Activated CD8-positive, alpha-beta memory T cell treated with anti-CD3 and anti-CD28 coated beads for 1 hour (primary cell): ENCODE measurements at regions not wholly inside any gene's neighbourhood (a gene's known extent, or its start where the extent isn't known, plus 50 kb on each side); places are given as distances from the start of the nearest gene placed in this dataset.

ENCODE experiments used
- DNase-seq, 2 donors: peaks; one replicate each; pipeline ENCODE4 v3.0.0-alpha.2; 2020; ENCODE audit warnings: low read depth in 1 of 2; ENCODE audit errors: extremely low read depth in 1 of 2

GRCh38 chr12:4137015-4137414 is 136.5 kb upstream of the CCND2 start:
- no peak for DNase-seq

- DNase-seq = no peak
Measured at GRCh38 chr12:4135919-4136605, 137.5 kb upstream of the CCND2 start.

- DNase-seq = no peak
Measured at GRCh38 chr12:4134448-4135263, 138.9 kb upstream of the CCND2 start.

GRCh38 chr12:4133636-4134447 is 139.7 kb upstream of the CCND2 start:
- no peak for DNase-seq

DNA sequence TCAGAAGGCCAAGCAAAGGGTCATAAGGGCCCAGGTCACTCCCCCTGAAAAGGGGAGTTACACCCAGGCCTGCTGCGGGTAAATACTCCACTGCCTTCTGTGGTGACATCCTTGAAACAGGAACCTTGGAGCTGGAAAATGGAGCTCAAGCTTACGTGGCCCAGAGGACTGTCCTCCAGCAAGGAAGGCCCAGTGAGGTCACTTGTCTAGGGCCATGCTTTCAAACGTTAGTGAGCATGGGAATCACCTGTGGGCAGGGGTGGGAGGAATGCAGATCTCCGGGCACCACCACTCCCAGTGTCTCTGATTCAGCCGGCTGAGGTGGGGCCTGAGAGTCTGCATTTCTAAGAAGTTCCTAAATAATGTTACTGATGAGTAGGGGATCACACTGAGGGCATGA is 140.5 kb upstream of the CCND2 start:
- no peak for DNase-seq

GRCh38 chr12:4121506-4122020 is 152.0 kb upstream of the CCND2 start:
- no peak for DNase-seq

DNA sequence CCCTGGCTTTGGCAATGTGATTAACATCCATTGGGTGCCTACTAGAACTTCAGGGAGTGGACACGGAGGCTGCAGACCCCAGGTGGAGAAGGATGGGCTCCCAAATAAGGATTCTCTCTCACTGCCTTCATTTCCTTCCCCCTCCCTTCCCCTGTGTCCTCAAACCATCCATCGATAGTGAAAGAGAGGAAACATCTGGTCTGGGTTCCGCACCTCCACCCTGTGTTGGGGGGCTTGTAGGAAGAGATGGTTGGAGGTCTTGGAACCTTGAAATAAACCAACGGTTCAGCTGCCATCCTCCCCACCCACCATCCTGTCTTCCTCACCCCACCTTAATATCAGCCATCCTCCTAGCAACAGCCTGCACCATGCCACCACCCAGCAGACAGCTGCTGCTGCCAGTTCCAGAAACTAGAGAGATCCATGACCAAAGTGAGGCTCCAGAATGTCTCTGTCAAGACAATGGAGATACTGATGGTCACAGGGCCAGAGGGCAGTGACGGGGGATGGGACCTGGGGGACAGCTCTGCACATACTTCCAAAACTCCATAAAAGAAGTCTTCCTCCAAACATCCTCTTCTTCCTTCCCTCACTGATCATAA is 153.1 kb upstream of the CCND2 start:
- no peak for DNase-seq

DNA sequence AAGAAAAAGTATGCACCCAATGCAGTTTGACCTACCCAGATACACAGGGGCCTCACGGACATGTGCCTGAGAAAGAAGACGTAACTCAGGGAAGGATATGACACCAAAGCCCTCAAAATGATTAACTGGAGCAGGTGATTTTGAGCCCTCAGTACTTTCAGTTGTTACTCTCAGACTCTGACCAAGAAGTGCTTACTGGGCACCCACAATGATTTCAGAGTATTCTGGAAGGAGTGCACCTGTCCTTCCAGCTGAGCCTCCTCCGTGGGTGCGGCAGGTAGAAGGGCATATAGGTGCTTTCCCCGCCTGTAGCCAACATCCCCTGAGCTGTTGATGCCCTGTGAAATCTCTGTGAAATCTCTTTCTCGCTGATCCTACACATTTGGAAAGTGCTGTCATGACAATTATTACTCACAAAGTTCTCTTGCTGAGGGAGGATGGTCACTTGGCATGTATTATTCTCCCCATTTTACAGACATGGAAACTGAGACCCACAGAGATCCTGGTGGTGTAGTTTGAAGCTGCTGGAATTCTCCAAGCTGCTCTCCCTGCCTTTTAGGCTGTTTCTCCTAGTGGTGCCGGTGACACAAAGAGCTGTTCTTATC is 154.3 kb upstream of the CCND2 start:
- DNase-seq = no peak

- no peak for DNase-seq
Measured at GRCh38 chr12:4118601-4119156, 154.9 kb upstream of the CCND2 start.

- no peak for DNase-seq
Measured at GRCh38 chr12:4118017-4118510, 155.5 kb upstream of the CCND2 start.

DNA sequence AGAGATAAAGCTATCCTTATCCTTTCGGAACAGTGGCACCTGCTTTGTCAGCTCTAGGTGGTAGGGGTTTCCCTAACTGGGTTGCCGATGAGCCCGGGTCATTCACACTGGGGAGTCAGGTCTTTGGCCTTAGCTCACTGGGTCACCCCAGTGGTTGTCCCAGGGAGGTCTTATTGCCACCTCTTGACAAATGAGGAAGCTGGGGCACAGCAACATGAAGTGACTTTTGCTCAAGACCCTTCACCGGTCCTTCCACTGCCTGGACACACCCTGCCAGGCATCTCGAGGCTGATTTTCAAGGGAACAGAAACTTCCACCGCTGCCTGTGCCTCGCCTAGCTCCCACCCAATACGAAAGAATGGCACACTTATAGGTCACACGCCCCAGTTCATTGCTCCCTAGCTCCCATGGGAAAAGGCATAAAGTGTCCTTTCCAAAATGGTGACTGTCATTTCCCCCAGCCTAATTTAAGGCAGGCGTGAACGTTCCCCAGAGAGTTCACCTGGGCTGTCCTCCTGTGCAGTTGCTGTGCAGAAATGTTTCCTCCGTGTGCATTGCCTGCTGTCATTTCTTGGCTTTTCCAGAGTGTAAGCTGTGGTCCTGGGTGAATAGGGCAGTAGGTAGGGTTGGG is 156.1 kb upstream of the CCND2 start:
- no peak for DNase-seq

- DNase-seq = no peak
Measured at GRCh38 chr12:4116251-4117111, 157.1 kb upstream of the CCND2 start.

DNA sequence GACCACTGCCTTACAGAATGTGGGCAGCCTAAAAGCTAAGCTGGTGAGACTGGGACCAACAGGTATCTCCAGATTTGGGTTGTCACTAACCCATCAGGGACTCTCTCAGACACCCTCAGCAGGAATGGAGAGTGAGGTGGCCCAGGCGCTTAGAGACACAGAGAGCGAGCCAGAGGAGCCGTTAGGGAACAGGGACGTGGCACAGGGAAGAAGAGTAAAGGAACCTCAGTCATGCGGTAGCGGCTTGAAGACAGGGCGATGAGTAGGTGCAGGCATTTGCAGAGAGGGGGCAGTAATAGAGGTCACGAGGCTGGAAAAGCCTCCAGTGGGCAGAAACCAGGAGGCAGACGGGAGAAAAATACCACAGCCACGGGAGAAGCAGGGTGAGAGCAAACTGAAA is 158.0 kb upstream of the CCND2 start:
- DNase-seq = no peak

GRCh38 chr12:4114986-4115385 is 158.6 kb upstream of the CCND2 start:
- DNase-seq = no peak

DNA sequence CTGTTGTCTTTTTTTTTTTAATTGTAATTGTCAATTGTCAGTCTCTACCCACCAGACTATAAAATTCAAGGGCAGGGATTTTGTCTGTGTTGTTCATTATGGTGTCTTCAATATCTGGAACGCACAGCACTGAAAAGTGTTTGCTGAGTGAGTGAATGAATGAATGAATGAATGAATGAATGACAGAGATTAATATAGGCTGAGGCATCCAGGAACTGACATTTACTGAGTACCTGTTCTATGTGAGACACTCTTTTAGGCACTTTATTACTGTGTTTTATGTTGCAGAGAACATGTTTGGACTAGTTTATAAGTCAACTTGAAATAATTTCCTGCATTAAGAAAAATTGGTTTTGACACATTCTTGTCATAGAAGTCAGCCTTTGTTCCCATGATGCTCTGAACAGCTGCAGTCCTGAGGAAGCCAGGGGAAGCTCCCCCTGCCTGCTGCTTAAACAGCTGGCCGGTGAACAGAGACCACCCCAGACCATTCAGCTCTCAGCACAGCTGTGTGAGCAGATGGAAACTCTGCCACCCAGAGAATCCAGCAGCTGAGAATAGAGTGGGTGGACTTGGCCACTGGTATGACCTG is 160.7 kb upstream of the CCND2 start:
- DNase-seq = no peak

- no peak for DNase-seq
Measured at GRCh38 chr12:4112290-4112689, 161.3 kb upstream of the CCND2 start.

- DNase-seq = no peak
Measured at GRCh38 chr12:4111010-4111409, 162.6 kb upstream of the CCND2 start.

DNA sequence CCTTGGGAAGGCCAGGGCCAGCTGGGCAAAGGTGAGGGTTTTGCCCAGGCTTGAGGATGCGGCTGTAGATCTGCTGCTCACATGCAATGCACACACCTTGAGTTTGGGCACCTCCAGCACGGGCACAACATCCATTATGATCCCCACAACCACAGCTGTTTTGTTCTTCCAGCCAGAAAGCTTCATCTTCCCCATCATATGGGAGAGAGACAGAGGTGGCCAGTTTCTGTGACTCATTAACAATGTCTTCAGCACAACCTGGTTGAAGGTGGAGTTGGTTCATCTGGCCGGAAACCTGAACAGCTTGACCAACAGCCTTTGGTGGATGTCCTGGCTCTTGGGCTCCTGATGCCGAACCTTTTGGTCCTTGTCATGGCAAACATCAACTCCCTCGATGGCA is 163.7 kb upstream of the CCND2 start:
- no peak for DNase-seq
